HG03520 (cell line): ENCODE measurements at regions not wholly inside any gene's neighbourhood (a gene's known extent, or its start where the extent isn't known, plus 50 kb on each side); places are given as distances from the start of the nearest gene placed in this dataset.
A peak's percentile ranks its signal among the peaks of the same experiment; 100 is the strongest.

Source experiments
- ATAC-seq: cut with Tn5 transposase; IDR thresholded peaks from one replicate; pipeline ENCODE4 v1.9.1; 2021; ENCODE audit warnings: mild to moderate bottlenecking, moderate library complexity; ENCODE audit not compliant: unreplicated experiment

- ATAC-seq: no peak
These were observed 1080.5 kb downstream of the IGSF11 start for GRCh38 chr3:117954131-117954530.

GRCh38 chr3:117955196-117955595 lies 1079.5 kb downstream of the IGSF11 start:
- ATAC-seq: no peak

- ATAC-seq: no peak
These were observed 1076.6 kb downstream of the IGSF11 start for GRCh38 chr3:117958027-117958426.

- ATAC-seq: no peak
These were observed 1071.9 kb downstream of the IGSF11 start for GRCh38 chr3:117962750-117963149.

- no peak for ATAC-seq
These were observed 1070.8 kb downstream of the IGSF11 start for GRCh38 chr3:117963858-117964257.

GRCh38 chr3:117964814-117965213 lies 1069.8 kb downstream of the IGSF11 start:
- ATAC-seq: no peak

GRCh38 chr3:117977504-117978228 lies 1057.0 kb downstream of the IGSF11 start:
- ATAC-seq: no peak

- no peak for ATAC-seq
These were observed 1055.2 kb downstream of the IGSF11 start for GRCh38 chr3:117979466-117979865.

- ATAC-seq: no peak
These were observed 1047.4 kb downstream of the IGSF11 start for GRCh38 chr3:117987256-117987655.

- ATAC-seq: no peak
These were observed 1044.7 kb downstream of the IGSF11 start for GRCh38 chr3:117989982-117990381.

GRCh38 chr3:117990627-117991026 lies 1044.0 kb downstream of the IGSF11 start:
- no peak for ATAC-seq

- no peak for ATAC-seq
These were observed 1038.7 kb downstream of the IGSF11 start for GRCh38 chr3:117995842-117996437.

GRCh38 chr3:117997201-117998049 lies 1037.2 kb downstream of the IGSF11 start:
- ATAC-seq: peak; percentile 97

- no peak for ATAC-seq
These were observed 1036.6 kb downstream of the IGSF11 start for GRCh38 chr3:117998071-117998470.

GRCh38 chr3:118000219-118000618 lies 1034.4 kb downstream of the IGSF11 start:
- no peak for ATAC-seq

- no peak for ATAC-seq
These were observed 1033.3 kb downstream of the IGSF11 start for GRCh38 chr3:118001380-118001779.

GRCh38 chr3:118011910-118012309 lies 1022.7 kb downstream of the IGSF11 start:
- ATAC-seq: no peak

GRCh38 chr3:118029049-118029448 lies 1005.6 kb downstream of the IGSF11 start:
- ATAC-seq: no peak

- no peak for ATAC-seq
These were observed 998.4 kb downstream of the IGSF11 start for GRCh38 chr3:118036215-118036614.

GRCh38 chr3:118055381-118055780 lies 979.3 kb downstream of the IGSF11 start:
- ATAC-seq: no peak

- ATAC-seq: no peak
These were observed 977.6 kb downstream of the IGSF11 start for GRCh38 chr3:118057086-118057485.

GRCh38 chr3:118059096-118059495 lies 975.5 kb downstream of the IGSF11 start:
- ATAC-seq: no peak
